ENCODE measurements at regions not wholly inside any gene's neighbourhood (a gene's known extent, or its start where the extent isn't known, plus 50 kb on each side); places are given as distances from the start of the nearest gene placed in this dataset.

DNA sequence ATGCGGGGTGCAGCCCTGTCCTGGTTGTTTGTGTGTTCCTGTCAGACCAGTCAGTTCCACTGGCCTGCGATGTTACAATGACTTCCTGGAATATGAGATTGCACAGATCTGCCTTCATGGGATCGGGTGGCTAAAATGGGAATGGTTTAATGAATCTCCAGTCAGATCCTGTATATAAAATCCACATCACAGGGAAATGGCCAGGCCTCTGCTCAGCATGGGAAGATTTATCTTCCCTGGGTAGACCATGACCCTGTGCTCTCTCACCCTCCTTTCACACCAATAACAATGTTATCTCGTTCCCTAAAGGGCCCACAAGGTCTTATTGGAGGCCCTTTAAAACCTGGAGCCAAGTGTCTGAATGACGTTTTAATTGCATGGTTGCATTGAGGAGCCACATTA lies 307.4 kb downstream of the RAB28 start:
- no peak for TF ChIP-seq POLR2A (IDR thresholded peaks at IDR 0.05)
- TF ChIP-seq, protein P1, sequence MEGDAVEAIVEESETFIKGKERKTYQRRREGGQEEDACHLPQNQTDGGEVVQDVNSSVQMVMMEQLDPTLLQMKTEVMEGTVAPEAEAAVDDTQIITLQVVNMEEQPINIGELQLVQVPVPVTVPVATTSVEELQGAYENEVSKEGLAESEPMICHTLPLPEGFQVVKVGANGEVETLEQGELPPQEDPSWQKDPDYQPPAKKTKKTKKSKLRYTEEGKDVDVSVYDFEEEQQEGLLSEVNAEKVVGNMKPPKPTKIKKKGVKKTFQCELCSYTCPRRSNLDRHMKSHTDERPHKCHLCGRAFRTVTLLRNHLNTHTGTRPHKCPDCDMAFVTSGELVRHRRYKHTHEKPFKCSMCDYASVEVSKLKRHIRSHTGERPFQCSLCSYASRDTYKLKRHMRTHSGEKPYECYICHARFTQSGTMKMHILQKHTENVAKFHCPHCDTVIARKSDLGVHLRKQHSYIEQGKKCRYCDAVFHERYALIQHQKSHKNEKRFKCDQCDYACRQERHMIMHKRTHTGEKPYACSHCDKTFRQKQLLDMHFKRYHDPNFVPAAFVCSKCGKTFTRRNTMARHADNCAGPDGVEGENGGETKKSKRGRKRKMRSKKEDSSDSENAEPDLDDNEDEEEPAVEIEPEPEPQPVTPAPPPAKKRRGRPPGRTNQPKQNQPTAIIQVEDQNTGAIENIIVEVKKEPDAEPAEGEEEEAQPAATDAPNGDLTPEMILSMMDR (IDR thresholded peaks at IDR 0.05), result no peak
- no peak for TF ChIP-seq POLR2AphosphoS5 (IDR thresholded peaks at IDR 0.05)
- no peak for TF ChIP-seq EP300 (IDR thresholded peaks at IDR 0.05)
